ENCODE measurements at regions not wholly inside any gene's neighbourhood (a gene's known extent, or its start where the extent isn't known, plus 50 kb on each side); places are given as distances from the start of the nearest gene placed in this dataset.

DNA sequence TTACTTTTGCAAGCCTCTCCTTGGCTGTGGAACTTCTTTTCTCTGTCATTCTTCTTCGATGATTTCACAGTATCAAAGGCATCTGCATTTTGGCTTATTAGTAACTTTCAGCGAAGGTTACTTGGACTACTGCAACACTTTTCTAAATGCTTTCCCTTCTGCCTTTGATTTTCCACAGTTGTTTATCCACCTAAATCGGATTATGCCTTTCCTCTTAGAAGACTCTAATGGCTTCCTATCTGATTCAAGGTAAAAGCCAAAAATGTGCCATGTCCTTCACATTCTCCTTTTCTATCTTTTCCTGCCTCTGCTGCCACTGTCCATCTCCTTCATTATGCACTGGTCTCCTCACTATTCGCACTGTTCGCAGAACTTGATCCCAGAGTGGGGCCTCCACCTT lies 1606.3 kb upstream of the LRRTM3 start:
- no peaks in the 10 kb centered on the region for H3K27me3 Mint-ChIP-seq
- H3K9ac ChIP-seq (ENCODE audit: low read length): no peak overlapping the region
- CTCF ChIA-PET: no interaction called here
- intact Hi-C loops (cut with micrococcal nuclease): no loop called here
- H3K4me3 ChIP-seq (ENCODE audit: control extremely low read depth in 1 of 5, extremely low read depth in 1 of 5, insufficient read depth in 1 of 5, low read depth in 2 of 5, low read length in 4 of 5): no peak overlapping the region
- ATAC-seq (ENCODE audit: low read depth): no peak
- H3K27ac ChIP-seq (ENCODE audit: low read length in 2 of 2): no peak overlapping the region
- TF ChIP-seq, protein P1, sequence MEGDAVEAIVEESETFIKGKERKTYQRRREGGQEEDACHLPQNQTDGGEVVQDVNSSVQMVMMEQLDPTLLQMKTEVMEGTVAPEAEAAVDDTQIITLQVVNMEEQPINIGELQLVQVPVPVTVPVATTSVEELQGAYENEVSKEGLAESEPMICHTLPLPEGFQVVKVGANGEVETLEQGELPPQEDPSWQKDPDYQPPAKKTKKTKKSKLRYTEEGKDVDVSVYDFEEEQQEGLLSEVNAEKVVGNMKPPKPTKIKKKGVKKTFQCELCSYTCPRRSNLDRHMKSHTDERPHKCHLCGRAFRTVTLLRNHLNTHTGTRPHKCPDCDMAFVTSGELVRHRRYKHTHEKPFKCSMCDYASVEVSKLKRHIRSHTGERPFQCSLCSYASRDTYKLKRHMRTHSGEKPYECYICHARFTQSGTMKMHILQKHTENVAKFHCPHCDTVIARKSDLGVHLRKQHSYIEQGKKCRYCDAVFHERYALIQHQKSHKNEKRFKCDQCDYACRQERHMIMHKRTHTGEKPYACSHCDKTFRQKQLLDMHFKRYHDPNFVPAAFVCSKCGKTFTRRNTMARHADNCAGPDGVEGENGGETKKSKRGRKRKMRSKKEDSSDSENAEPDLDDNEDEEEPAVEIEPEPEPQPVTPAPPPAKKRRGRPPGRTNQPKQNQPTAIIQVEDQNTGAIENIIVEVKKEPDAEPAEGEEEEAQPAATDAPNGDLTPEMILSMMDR (IDR thresholded peaks at IDR 0.05): no peak
- no peak for TF ChIP-seq EZH2 (IDR thresholded peaks at IDR 0.05; ENCODE audit: borderline replicate concordance, insufficient read depth, low read depth, low read length, poor library complexity, severe bottlenecking)
- no peaks in the 10 kb centered on the region for H4K20me1 ChIP-seq (ENCODE audit: control insufficient read depth, insufficient read depth, low read length, poor library complexity, severe bottlenecking)
- POLR2A ChIA-PET: no interaction called here
- H3K4me1 Mint-ChIP-seq: no peaks in the 10 kb centered on the region
- H3K4me3 Mint-ChIP-seq: no peak overlapping the region
- H3K36me3 ChIP-seq (replicated peaks in 1 of 2; ENCODE audit: control extremely low read depth in 1 of 2, control insufficient read depth in 1 of 2, extremely low read depth in 1 of 2, insufficient read depth in 2 of 2, low read length in 1 of 2): no peaks in the 10 kb centered on the region
- H3K9me3 Mint-ChIP-seq (ENCODE audit: insufficient read depth): peaks cover 2% of the 10 kb centered on the region
- no peak overlapping the region for H3K27ac Mint-ChIP-seq
- H2AFZ ChIP-seq (ENCODE audit: insufficient read depth, low read depth, low read length, poor library complexity, severe bottlenecking): no peak overlapping the region
- H3K79me2 ChIP-seq (ENCODE audit: control insufficient read depth, insufficient read depth, low read length): no peaks in the 10 kb centered on the region
- H3K9me3 ChIP-seq (ENCODE audit: control extremely low read depth in 1 of 3, control insufficient read depth in 2 of 3, insufficient read depth in 1 of 3, low read length in 2 of 3): no peaks in the 10 kb centered on the region
- H3K4me2 ChIP-seq (replicated peaks; ENCODE audit: low read depth, low read length, poor library complexity, severe bottlenecking): no peak overlapping the region
- 83% methylated on average over 3 of the region's 5 CpGs for WGBS (ENCODE audit: insufficient coverage)
- DNase-seq: no peak
- no peaks in the 10 kb centered on the region for H3K27me3 ChIP-seq (replicated peaks in 1 of 4; ENCODE audit: control extremely low read depth in 1 of 4, control insufficient read depth in 3 of 4, insufficient read depth in 4 of 4, low read length in 3 of 4)
- H3K4me1 ChIP-seq (ENCODE audit: control insufficient read depth in 2 of 2, insufficient read depth in 2 of 2, low read length in 2 of 2): no peaks in the 10 kb centered on the region

DNA sequence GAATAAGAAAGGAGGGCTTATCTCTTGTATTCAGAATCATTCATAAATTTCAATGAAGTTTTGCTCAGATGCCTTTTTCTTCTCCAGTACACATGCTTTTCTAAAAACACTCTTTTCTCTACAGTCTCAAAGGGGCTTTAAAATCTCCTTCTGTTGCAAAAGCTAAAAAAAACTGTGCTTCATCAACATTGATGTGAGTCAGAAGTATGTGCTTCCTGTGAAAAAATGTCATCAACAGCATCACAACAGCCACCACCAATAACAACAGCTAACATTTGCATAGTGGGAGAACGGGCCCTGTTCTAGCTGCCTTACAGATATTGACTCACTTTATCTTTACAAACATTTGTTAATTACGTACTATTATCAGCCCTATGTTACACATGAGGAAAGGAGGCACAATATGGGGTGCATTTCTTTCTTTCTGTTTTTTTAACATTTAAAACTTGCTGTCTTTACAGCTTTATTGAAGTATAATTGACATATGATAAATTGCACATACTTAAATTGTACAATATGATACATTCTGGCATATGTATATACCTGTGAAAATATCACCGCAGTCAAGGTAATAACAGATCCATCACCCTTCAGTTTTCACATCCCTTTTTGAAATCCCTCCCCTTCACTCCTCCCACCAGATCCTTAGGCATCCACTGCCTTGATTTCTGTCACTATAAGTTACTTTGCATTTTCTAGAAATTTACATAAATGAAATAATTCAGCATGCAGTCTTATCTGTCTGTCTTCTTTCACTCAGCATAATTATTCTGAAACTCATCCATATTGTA lies 1605.4 kb upstream of the LRRTM3 start:
- H3K4me3 Mint-ChIP-seq: no peak overlapping the region
- TF ChIP-seq, protein P1 (IDR thresholded peaks at IDR 0.05): no peak
- no peak for TF ChIP-seq EZH2 (IDR thresholded peaks at IDR 0.05; ENCODE audit: borderline replicate concordance, insufficient read depth, low read depth, low read length, poor library complexity, severe bottlenecking)
- CTCF ChIA-PET: no interaction called here
- DNase-seq: no peak
- H3K27ac ChIP-seq (ENCODE audit: low read length in 2 of 2): no peak overlapping the region
- H3K4me1 ChIP-seq (ENCODE audit: control insufficient read depth in 2 of 2, insufficient read depth in 2 of 2, low read length in 2 of 2): no peaks in the 10 kb centered on the region
- no peak overlapping the region for H2AFZ ChIP-seq (ENCODE audit: insufficient read depth, low read depth, low read length, poor library complexity, severe bottlenecking)
- no peaks in the 10 kb centered on the region for H3K27me3 ChIP-seq (replicated peaks in 1 of 4; ENCODE audit: control extremely low read depth in 1 of 4, control insufficient read depth in 3 of 4, insufficient read depth in 4 of 4, low read length in 3 of 4)
- H3K9me3 ChIP-seq (ENCODE audit: control extremely low read depth in 1 of 3, control insufficient read depth in 2 of 3, insufficient read depth in 1 of 3, low read length in 2 of 3): no peaks in the 10 kb centered on the region
- no peak overlapping the region for H3K27ac Mint-ChIP-seq
- intact Hi-C loops (cut with micrococcal nuclease): no loop called here
- peaks cover 2% of the 10 kb centered on the region for H3K9me3 Mint-ChIP-seq (ENCODE audit: insufficient read depth)
- H3K4me1 Mint-ChIP-seq: no peaks in the 10 kb centered on the region
- no peak overlapping the region for H3K4me2 ChIP-seq (replicated peaks; ENCODE audit: low read depth, low read length, poor library complexity, severe bottlenecking)
- H3K27me3 Mint-ChIP-seq: no peaks in the 10 kb centered on the region
- H3K79me2 ChIP-seq (ENCODE audit: control insufficient read depth, insufficient read depth, low read length): no peaks in the 10 kb centered on the region
- POLR2A ChIA-PET: no interaction called here
- no peaks in the 10 kb centered on the region for H4K20me1 ChIP-seq (ENCODE audit: control insufficient read depth, insufficient read depth, low read length, poor library complexity, severe bottlenecking)
- no peak overlapping the region for H3K9ac ChIP-seq (ENCODE audit: low read length)
- ATAC-seq (ENCODE audit: low read depth): no peak
- WGBS (ENCODE audit: insufficient coverage): no CpG with 5 or more reads among the region's 3 CpGs
- no peak overlapping the region for H3K4me3 ChIP-seq (ENCODE audit: control extremely low read depth in 1 of 5, extremely low read depth in 1 of 5, insufficient read depth in 1 of 5, low read depth in 2 of 5, low read length in 4 of 5)
- no peaks in the 10 kb centered on the region for H3K36me3 ChIP-seq (replicated peaks in 1 of 2; ENCODE audit: control extremely low read depth in 1 of 2, control insufficient read depth in 1 of 2, extremely low read depth in 1 of 2, insufficient read depth in 2 of 2, low read length in 1 of 2)

Measured in B cell (primary cell).